GM12878 (cell line): ENCODE measurements at regions not wholly inside any gene's neighbourhood (a gene's known extent, or its start where the extent isn't known, plus 50 kb on each side); places are given as distances from the start of the nearest gene placed in this dataset.

Experiments
- ATAC-seq: fragments of 200-7000 bp; cut with Tn5 transposase; 3 replicates; pipeline ENCODE4 v1.9.1; 2020; ENCODE audit warnings: mild to moderate bottlenecking, moderate library complexity
- BruUV-seq: library from RNA; stranded (reverse); fragments of 400-500 nt; replicated peaks from 2 replicates; lab custom pipeline; 2021; lab: Mats Ljungman, UMichigan
- CTCF ChIA-PET: fragments of 300-600 bp; sonication (Branson Sonifier 250); formaldehyde crosslinking; extraction: SDS; loops from one replicate; lab custom pipeline; 2021; ENCODE audit warnings: inconsistent platforms; lab: Yijun Ruan, JAX
- POLR2A ChIA-PET: fragments of 350-600 bp; formaldehyde crosslinking; extraction: SDS; loops from one replicate; lab custom pipeline; 2021; ENCODE audit warnings: inconsistent platforms; lab: Charles Lee
- RAD21 ChIA-PET: fragments of 300-600 bp; sonication (Branson Sonifier 250); formaldehyde crosslinking; loops from one replicate; lab custom pipeline; 2023; ENCODE audit warnings: antibody characterized with exemption; ENCODE audit not compliant: unreplicated experiment; lab: Charles Lee
- SMC1A ChIA-PET: fragments of 300-600 bp; sonication (Branson Sonifier 250); formaldehyde crosslinking; loops from one replicate; lab custom pipeline; 2023; ENCODE audit not compliant: unreplicated experiment, uncharacterized antibody; lab: Charles Lee
- DNase-seq: peaks from one replicate; pipeline ENCODE4 v3.0.0-alpha.2; 2011; ENCODE audit warnings: low read depth, low spot score
- FAIRE-seq: peaks from 3 replicates; lab custom pipeline; 2011; peaks lifted over from hg19 to GRCh38; lab: Jason Lieb, UNC
- H2AFZ ChIP-seq: 2 replicates; pipeline ENCODE4 v1.6.0; 2011; ENCODE audit warnings: low read depth, low read length, control low read depth; ENCODE audit not compliant: control insufficient read depth
- H3K27ac ChIP-seq: 2 replicates; pipeline ENCODE4 v1.5.1; 2011; ENCODE audit warnings: control low read depth; ENCODE audit not compliant: control insufficient read depth, insufficient read depth
- H3K27me3 ChIP-seq, 2 experiments: replicated peaks in 1 of 2; 2 replicates each; pipeline versions ENCODE4 v1.6.0 to v1.6.1; 2011; ENCODE audit warnings: low read length in 1 of 2; ENCODE audit not compliant: control insufficient read depth in 2 of 2, insufficient read depth in 2 of 2
- H3K36me3 ChIP-seq, 2 experiments: 2 replicates each; pipeline ENCODE4 v1.5.1; 2011; ENCODE audit warnings: low read length in 1 of 2; ENCODE audit not compliant: control insufficient read depth in 2 of 2, insufficient read depth in 2 of 2
- H3K4me1 ChIP-seq: 2 replicates; pipeline ENCODE4 v1.6.1; 2011; ENCODE audit warnings: mild to moderate bottlenecking, low read length, moderate library complexity, mixed read lengths; ENCODE audit not compliant: control insufficient read depth, insufficient read depth
- H3K4me2 ChIP-seq: 2 replicates; pipeline ENCODE4 v1.6.0; 2011; ENCODE audit warnings: control low read depth; ENCODE audit not compliant: control insufficient read depth, insufficient read depth
- H3K4me3 ChIP-seq: fragments of 200-600 bp; sonication (generic); 2 replicates; pipeline ENCODE4 v1.5.1; 2016
- H3K79me2 ChIP-seq: 2 replicates; pipeline ENCODE4 v1.6.0; 2011; ENCODE audit warnings: low read length; ENCODE audit not compliant: control insufficient read depth, insufficient read depth
- H3K9ac ChIP-seq: 2 replicates; pipeline ENCODE4 v1.8.0; 2011; ENCODE audit warnings: low read length, control low read depth, mixed read lengths; ENCODE audit not compliant: control insufficient read depth, insufficient read depth
- H3K9me3 ChIP-seq: replicated peaks from 3 replicates; pipeline ENCODE4 v1.5.1; 2011; ENCODE audit warnings: mild to moderate bottlenecking, low read length; ENCODE audit not compliant: control insufficient read depth, insufficient read depth
- H4K20me1 ChIP-seq: 2 replicates; pipeline ENCODE4 v1.6.0; 2011; ENCODE audit not compliant: control insufficient read depth, insufficient read depth
- ATF2 ChIP-seq: IDR thresholded peaks from 2 replicates; pipeline ENCODE4 v1.6.1; 2012; ENCODE audit warnings: low read length, inconsistent platforms
- ATF7 ChIP-seq: fragments of 450-650 bp; IDR thresholded peaks from 2 replicates; pipeline ENCODE4 v1.6.1; 2016; ENCODE audit warnings: low read depth, mild to moderate bottlenecking
- BACH1 ChIP-seq: fragments of 450-650 bp; IDR thresholded peaks from 2 replicates; pipeline ENCODE4 v1.6.1; 2017; ENCODE audit warnings: mild to moderate bottlenecking, borderline replicate concordance
- CREM ChIP-seq: IDR thresholded peaks from 2 replicates; pipeline ENCODE4 v1.6.1; 2014; ENCODE audit warnings: antibody characterized with exemption, low read depth
- DPF2 ChIP-seq: fragments of 450-650 bp; IDR thresholded peaks from 2 replicates; pipeline ENCODE4 v1.6.1; 2017; ENCODE audit warnings: mild to moderate bottlenecking
- FOXK2 ChIP-seq: fragments of 450-650 bp; IDR thresholded peaks from 2 replicates; pipeline ENCODE4 v1.6.1; 2017; ENCODE audit warnings: mild to moderate bottlenecking, moderate library complexity
- FOXM1 ChIP-seq: IDR thresholded peaks from 2 replicates; pipeline ENCODE4 v1.6.1; 2012; ENCODE audit warnings: low read depth, mild to moderate bottlenecking, inconsistent platforms, low read length, moderate library complexity
- HSF1 ChIP-seq: fragments of 150-350 bp; IDR thresholded peaks from 2 replicates; pipeline ENCODE4 v1.6.1; 2014; ENCODE audit warnings: mild to moderate bottlenecking, low read depth, low read length
- IRF4 ChIP-seq: IDR thresholded peaks from 2 replicates; pipeline ENCODE4 v1.6.1; 2011; ENCODE audit warnings: low read depth, low read length
- JUNB ChIP-seq: IDR thresholded peaks from 2 replicates; pipeline ENCODE4 v1.6.1; 2016; ENCODE audit warnings: antibody characterized with exemption, mild to moderate bottlenecking
- MEF2B ChIP-seq: fragments of 450-650 bp; IDR thresholded peaks from 2 replicates; pipeline ENCODE4 v1.6.1; 2018; ENCODE audit warnings: mild to moderate bottlenecking, moderate library complexity; ENCODE audit not compliant: partially characterized antibody, poor library complexity, severe bottlenecking
- POLR2A ChIP-seq: IDR thresholded peaks from 2 replicates; pipeline ENCODE4 v1.6.1; 2011; ENCODE audit warnings: low read depth, mild to moderate bottlenecking, low read length
- RUNX3 ChIP-seq: IDR thresholded peaks from 2 replicates; pipeline ENCODE4 v1.6.1; 2012; ENCODE audit warnings: low read length, inconsistent platforms
- SMARCA5 ChIP-seq: fragments of 450-650 bp; IDR thresholded peaks from 2 replicates; pipeline ENCODE4 v1.6.1; 2017; ENCODE audit warnings: mild to moderate bottlenecking
- SMC3 ChIP-seq: IDR thresholded peaks from 2 replicates; pipeline ENCODE4 v1.6.1; 2011; ENCODE audit warnings: low read length, improper control_type of control experiment, borderline replicate concordance
- TAF1 ChIP-seq: IDR thresholded peaks from 2 replicates; pipeline ENCODE4 v1.6.1; 2011; ENCODE audit warnings: mild to moderate bottlenecking, low read depth, low read length, borderline replicate concordance
- ZNF24 ChIP-seq: fragments of 450-650 bp; IDR thresholded peaks from 2 replicates; pipeline ENCODE4 v1.6.1; 2017; ENCODE audit warnings: antibody characterized with exemption, mild to moderate bottlenecking
- ZNF384 ChIP-seq: IDR thresholded peaks from 2 replicates; pipeline ENCODE4 v1.6.1; 2012; ENCODE audit warnings: low read depth, mild to moderate bottlenecking, low read length, improper control_type of control experiment, borderline replicate concordance
- ZNF592 ChIP-seq: fragments of 450-650 bp; IDR thresholded peaks from 2 replicates; pipeline ENCODE4 v1.6.1; 2017; ENCODE audit warnings: mild to moderate bottlenecking, moderate library complexity
- WGBS: methylation state at CpG from one replicate; pipeline ENCODE4 v1.1.6; 2016; ENCODE audit warnings: low lambda C conversion rate; ENCODE audit not compliant: insufficient replicate concordance, insufficient coverage; ENCODE audit errors: missing lambda C conversion rate; 5-methylcytosine and 5-hydroxymethylcytosine counted together
- in situ Hi-C: fragments of 300-500 bp; cut with MboI; formaldehyde crosslinking; loops from 9 replicates; pipeline ENCODE4 v1.14.3; 2018; ENCODE audit warnings: mixed read lengths
- intact Hi-C: fragments of 100-400 bp; cut with micrococcal nuclease; formaldehyde crosslinking; loops from one replicate; pipeline ENCODE4 v1.14.2; 2022; ENCODE audit not compliant: unreplicated experiment

- intact Hi-C loops: loop anchor here (5.0 kb wide), 1 partner anchor 83 kb away; a partner anchor contains a TSS
- in situ Hi-C loops: no loop called here
- no peak for DNase-seq
- Histone ChIP-seq H3K27me3 (no peaks in the 10 kb centered on the region), H3K79me2 (no peaks in the 10 kb centered on the region; the same call in 1 of the 2 replicates), H4K20me1 (no peaks in the 10 kb centered on the region), H3K9me3 (peaks cover 11% of the 10 kb centered on the region), H3K9ac (peak overlapping the region; percentile 11; the same call in 1 of the 2 replicates), H3K4me1 (peaks cover 14% of the 10 kb centered on the region; the same call in 1 of the 2 replicates), H3K4me3 (peak overlapping the region; percentile 25; the same call in 1 of the 2 replicates), H2AFZ (peak overlapping the region; percentile 68), H3K36me3 (no peaks in the 10 kb centered on the region), H3K27ac (peak overlapping the region; percentile 74), H3K4me2 (peak overlapping the region; percentile 78)
- POLR2A ChIA-PET: interaction anchor here (0.7 to 1.5 kb wide), 3 partner anchors 8 to 17 kb away, joined by 3 read pairs; no protein-coding TSS in a partner anchor
- ATAC-seq: peak; percentile 80
- WGBS: 2% methylated on average over 4 of the region's 4 CpGs
- BruUV-seq: no TSS peak
- no peak for FAIRE-seq
- SMC1A ChIA-PET: interaction anchor here (0.6 to 4.5 kb wide), 8 partner anchors 7 to 244 kb away, joined by 3 to 25 read pairs (median 4); no protein-coding TSS in a partner anchor
- CTCF ChIA-PET: interaction anchor here (1.0 to 2.0 kb wide), 4 partner anchors 10 to 63 kb away, joined by 3 to 5 read pairs (median 4); no protein-coding TSS in a partner anchor
- RAD21 ChIA-PET: interaction anchor here (0.7 to 4.0 kb wide), 3 partner anchors 8 to 21 kb away, joined by 3 to 13 read pairs (median 6); no protein-coding TSS in a partner anchor
- TF ChIP-seq ATF2: peak; percentile 74
- peak; percentile 68; the same call in 1 of the 2 replicates for TF ChIP-seq RUNX3
- TF ChIP-seq IRF4: peak; percentile 22; the same call in 1 of the 2 replicates
- TF ChIP-seq SMARCA5: no peak
- TF ChIP-seq FOXK2: no peak
- no peak for TF ChIP-seq HSF1
- peak; percentile 22 for TF ChIP-seq MEF2B
- TF ChIP-seq BACH1: peak; percentile 77
- TF ChIP-seq ZNF592: no peak
- peak; percentile 26; the same call in 1 of the 2 replicates for TF ChIP-seq ZNF24
- TF ChIP-seq JUNB: peak; percentile 93
- TF ChIP-seq ZNF384: no peak
- TF ChIP-seq POLR2A: no peak
- peak; percentile 50; the same call in 1 of the 2 replicates for TF ChIP-seq FOXM1
- 0 out of 2 replicates have a peak, but pooled peaks have one; percentile 22 for TF ChIP-seq ATF7
- TF ChIP-seq TAF1: 0 out of 2 replicates have a peak, but pooled peaks have one; percentile 11
- no peak for TF ChIP-seq SMC3
- 0 out of 2 replicates have a peak, but pooled peaks have one; percentile 30 for TF ChIP-seq DPF2
- peak; percentile 51; the same call in 1 of the 2 replicates for TF ChIP-seq CREM
These were observed 270.8 kb downstream of the ZEB2 start for GRCh38 chr2:144249035-144249637.
